ENCODE measurements at regions not wholly inside any gene's neighbourhood (a gene's known extent, or its start where the extent isn't known, plus 50 kb on each side); places are given as distances from the start of the nearest gene placed in this dataset.

GRCh38 chr10:111348076-111348475, 271.2 kb downstream of the ADRA2A start:
- H2AFZ ChIP-seq, result no peak overlapping the region
- Mint-ChIP-seq H3K4me3 (no peak overlapping the region), H3K4me1 (no peaks in the 10 kb centered on the region), H3K27me3 (ENCODE audit: insufficient read depth, low read depth, poor library complexity) (peaks cover 1% of the 10 kb centered on the region), H3K27ac (no peak overlapping the region), H3K9me3 (peaks cover 6% of the 10 kb centered on the region), H3K36me3 (ENCODE audit: low read depth) (no peaks in the 10 kb centered on the region)
- DNase-seq (ENCODE audit: low spot score) (no peak), ATAC-seq (no peak)
- no peaks in the 10 kb centered on the region for H3K27me3 ChIP-seq (ENCODE audit: insufficient read depth)
- no peaks in the 10 kb centered on the region for H3K4me1 ChIP-seq (ENCODE audit: insufficient read depth)
- H3K27ac ChIP-seq (ENCODE audit: low read depth), result no peak overlapping the region
- no peaks in the 10 kb centered on the region for H3K79me2 ChIP-seq (replicated peaks; ENCODE audit: insufficient read depth)
- no peak overlapping the region for H3K4me3 ChIP-seq
- no peaks in the 10 kb centered on the region for H3K36me3 ChIP-seq (ENCODE audit: insufficient read depth)
- no peak overlapping the region for H3K4me2 ChIP-seq
- H4K20me1 ChIP-seq (replicated peaks; ENCODE audit: insufficient read depth), result no peaks in the 10 kb centered on the region
- H3K9me2 ChIP-seq (ENCODE audit: insufficient read depth), result no peaks in the 10 kb centered on the region
- TF ChIP-seq EZH2 (IDR thresholded peaks at IDR 0.05; ENCODE audit: low read depth, unreplicated experiment) (no peak), EZH2phosphoT487 (IDR thresholded peaks at IDR 0.05; ENCODE audit: unreplicated experiment) (no peak), CTCF (conservative IDR thresholded peaks at IDR 0.05; ENCODE audit: low read depth in 2 of 2) (no peak), POLR2AphosphoS5 (IDR thresholded peaks at IDR 0.05; ENCODE audit: low read depth) (no peak), NANOG (IDR thresholded peaks at IDR 0.05; ENCODE audit: borderline replicate concordance) (no peak), ZNF114 (CRISPR knock-in tag; IDR thresholded peaks at IDR 0.05) (no peak), ZNF331 (CRISPR knock-in tag; IDR thresholded peaks at IDR 0.05; ENCODE audit: low read depth) (no peak), JUNB (IDR thresholded peaks at IDR 0.05; ENCODE audit: unreplicated experiment) (no peak), REST (IDR thresholded peaks at IDR 0.05; ENCODE audit: unreplicated experiment) (no peak)
- TF ChIP-seq, protein P1, sequence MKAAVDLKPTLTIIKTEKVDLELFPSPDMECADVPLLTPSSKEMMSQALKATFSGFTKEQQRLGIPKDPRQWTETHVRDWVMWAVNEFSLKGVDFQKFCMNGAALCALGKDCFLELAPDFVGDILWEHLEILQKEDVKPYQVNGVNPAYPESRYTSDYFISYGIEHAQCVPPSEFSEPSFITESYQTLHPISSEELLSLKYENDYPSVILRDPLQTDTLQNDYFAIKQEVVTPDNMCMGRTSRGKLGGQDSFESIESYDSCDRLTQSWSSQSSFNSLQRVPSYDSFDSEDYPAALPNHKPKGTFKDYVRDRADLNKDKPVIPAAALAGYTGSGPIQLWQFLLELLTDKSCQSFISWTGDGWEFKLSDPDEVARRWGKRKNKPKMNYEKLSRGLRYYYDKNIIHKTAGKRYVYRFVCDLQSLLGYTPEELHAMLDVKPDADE (IDR thresholded peaks at IDR 0.05), result no peak
- H3F3A ChIP-seq (replicated peaks; ENCODE audit: low read depth), result no peaks in the 10 kb centered on the region

- no peak overlapping the region for H2AFZ ChIP-seq
Observed at GRCh38 chr10:111354859-111355258, 278.0 kb downstream of the ADRA2A start.

More at GRCh38 chr10:111354859-111355258, 278.0 kb downstream of the ADRA2A start:
- Histone ChIP-seq H3K79me2 (replicated peaks; ENCODE audit: insufficient read depth) (no peaks in the 10 kb centered on the region), H3K36me3 (ENCODE audit: insufficient read depth) (no peaks in the 10 kb centered on the region), H3K4me2 (no peak overlapping the region), H4K20me1 (replicated peaks; ENCODE audit: insufficient read depth) (no peaks in the 10 kb centered on the region), H3F3A (replicated peaks; ENCODE audit: low read depth) (no peaks in the 10 kb centered on the region), H3K27me3 (ENCODE audit: insufficient read depth) (no peaks in the 10 kb centered on the region), H3K27ac (ENCODE audit: low read depth) (no peak overlapping the region), H3K4me3 (no peak overlapping the region), H3K9me2 (ENCODE audit: insufficient read depth) (no peaks in the 10 kb centered on the region), H3K4me1 (ENCODE audit: insufficient read depth) (no peaks in the 10 kb centered on the region)
- Mint-ChIP-seq H3K36me3 (ENCODE audit: low read depth) (no peaks in the 10 kb centered on the region), H3K9me3 (no peaks in the 10 kb centered on the region), H3K27me3 (ENCODE audit: insufficient read depth, low read depth, poor library complexity) (peaks cover 1% of the 10 kb centered on the region), H3K4me1 (no peaks in the 10 kb centered on the region), H3K27ac (no peak overlapping the region), H3K4me3 (no peak overlapping the region)
- ATAC-seq (no peak), DNase-seq (ENCODE audit: low spot score) (no peak)
- no peak for TF ChIP-seq CTCF (conservative IDR thresholded peaks at IDR 0.05; ENCODE audit: low read depth in 2 of 2)
- TF ChIP-seq REST (IDR thresholded peaks at IDR 0.05; ENCODE audit: unreplicated experiment), result no peak
- TF ChIP-seq ZNF114 (CRISPR knock-in tag; IDR thresholded peaks at IDR 0.05), result no peak
- TF ChIP-seq, protein P1 (IDR thresholded peaks at IDR 0.05), result no peak
- TF ChIP-seq ZNF331 (CRISPR knock-in tag; IDR thresholded peaks at IDR 0.05; ENCODE audit: low read depth), result no peak
- no peak for TF ChIP-seq CREB1 (CRISPR knock-in tag; IDR thresholded peaks at IDR 0.05; ENCODE audit: low read depth)
